ENCODE measurements at regions not wholly inside any gene's neighbourhood (a gene's known extent, or its start where the extent isn't known, plus 50 kb on each side); places are given as distances from the start of the nearest gene placed in this dataset.

- no peak for TF ChIP-seq CTCF (conservative IDR thresholded peaks at IDR 0.05 in 1 of 2, IDR thresholded peaks at IDR 0.05 in 1 of 2; ENCODE audit: extremely low read depth in 1 of 2, insufficient read depth in 1 of 2, low read depth in 1 of 2, low read length in 2 of 2)
- no peak for TF ChIP-seq EZH2 (IDR thresholded peaks at IDR 0.05; ENCODE audit: borderline replicate concordance, low read length)
These were observed 764.4 kb upstream of the NUDT12 start for GRCh38 chr5:104326966-104327365.

All from mammary epithelial cell (primary cell).